Neural progenitor cell (in vitro differentiated cells): ENCODE measurements at regions not wholly inside any gene's neighbourhood (a gene's known extent, or its start where the extent isn't known, plus 50 kb on each side); places are given as distances from the start of the nearest gene placed in this dataset.
A peak's percentile ranks its signal among the peaks of the same experiment; 100 is the strongest.

Source experiments
- DNase-seq: peaks from one replicate; pipeline ENCODE4 v3.0.0-alpha.2; 2016; ENCODE audit warnings: low spot score
- H2AFZ ChIP-seq: fragments of 200-600 bp; sonication (generic); replicated peaks from 2 replicates; pipeline ENCODE4 v1.6.1; 2016; ENCODE audit warnings: antibody characterized with exemption
- H3F3A ChIP-seq: fragments of 200-600 bp; sonication (generic); 2 replicates; pipeline ENCODE4 v1.6.1; 2016; ENCODE audit warnings: antibody characterized with exemption, low read depth
- H3K27ac ChIP-seq: fragments of 200-600 bp; sonication (generic); 2 replicates; pipeline ENCODE4 v1.5.1; 2016; ENCODE audit warnings: mild to moderate bottlenecking
- H3K27me3 ChIP-seq: fragments of 200-600 bp; sonication (generic); 2 replicates; pipeline ENCODE4 v1.6.1; 2016; ENCODE audit warnings: mild to moderate bottlenecking, moderate library complexity
- H3K36me3 ChIP-seq: fragments of 200-600 bp; sonication (generic); 2 replicates; pipeline ENCODE4 v1.5.1; 2016
- H3K4me1 ChIP-seq: fragments of 200-600 bp; sonication (generic); 2 replicates; pipeline ENCODE4 v1.6.1; 2016; ENCODE audit warnings: mixed run types
- H3K4me2 ChIP-seq: fragments of 200-600 bp; sonication (generic); 2 replicates; pipeline ENCODE4 v1.6.1; 2016
- H3K4me3 ChIP-seq: fragments of 200-600 bp; sonication (generic); 2 replicates; pipeline ENCODE4 v1.5.1; 2016
- H3K79me2 ChIP-seq: fragments of 200-600 bp; sonication (generic); 2 replicates; pipeline ENCODE4 v1.6.1; 2016; ENCODE audit warnings: low read depth
- H3K9ac ChIP-seq: fragments of 200-600 bp; sonication (generic); 2 replicates; pipeline ENCODE4 v1.6.1; 2016
- H3K9me3 ChIP-seq: fragments of 200-600 bp; sonication (generic); 2 replicates; pipeline ENCODE4 v1.5.1; 2016; ENCODE audit warnings: low read depth
- H4K20me1 ChIP-seq: fragments of 200-600 bp; sonication (generic); 2 replicates; pipeline ENCODE4 v1.6.1; 2016; ENCODE audit warnings: low read depth
- H3K27ac Mint-ChIP-seq: 3 replicates; pipeline ENCODE4 v1.8.0; 2021; ENCODE audit warnings: mixed read lengths
- H3K27me3 Mint-ChIP-seq: 2 replicates; pipeline ENCODE4 v1.8.0; 2022; ENCODE audit warnings: low read depth, mild to moderate bottlenecking, inconsistent platforms, moderate library complexity, mixed read lengths; ENCODE audit not compliant: insufficient read depth
- H3K36me3 Mint-ChIP-seq: 3 replicates; pipeline ENCODE4 v1.8.0; 2021; ENCODE audit warnings: mixed read lengths
- H3K4me1 Mint-ChIP-seq: 3 replicates; pipeline ENCODE4 v1.8.0; 2021; ENCODE audit warnings: mixed read lengths
- H3K4me3 Mint-ChIP-seq: 3 replicates; pipeline ENCODE4 v1.8.0; 2021; ENCODE audit warnings: mild to moderate bottlenecking, moderate library complexity, mixed read lengths
- H3K9me3 Mint-ChIP-seq: 3 replicates; pipeline ENCODE4 v1.8.0; 2020; ENCODE audit warnings: mixed read lengths
- EZH2 ChIP-seq: fragments of 200-600 bp; sonication (generic); IDR thresholded peaks from 2 replicates; pipeline ENCODE4 v1.6.1; 2017; ENCODE audit warnings: antibody characterized with exemption, mild to moderate bottlenecking, moderate library complexity
- EZH2phosphoT487 ChIP-seq: fragments of 200-600 bp; sonication (generic); IDR thresholded peaks from 2 replicates; pipeline ENCODE4 v1.6.1; 2017; ENCODE audit warnings: antibody characterized with exemption
- TF ChIP-seq, protein P1 (sequence below): fragments of 200-600 bp; sonication (generic); IDR thresholded peaks from 2 replicates; pipeline ENCODE4 v1.5.1; 2017; ENCODE audit warnings: antibody characterized with exemption, mild to moderate bottlenecking

DNA sequence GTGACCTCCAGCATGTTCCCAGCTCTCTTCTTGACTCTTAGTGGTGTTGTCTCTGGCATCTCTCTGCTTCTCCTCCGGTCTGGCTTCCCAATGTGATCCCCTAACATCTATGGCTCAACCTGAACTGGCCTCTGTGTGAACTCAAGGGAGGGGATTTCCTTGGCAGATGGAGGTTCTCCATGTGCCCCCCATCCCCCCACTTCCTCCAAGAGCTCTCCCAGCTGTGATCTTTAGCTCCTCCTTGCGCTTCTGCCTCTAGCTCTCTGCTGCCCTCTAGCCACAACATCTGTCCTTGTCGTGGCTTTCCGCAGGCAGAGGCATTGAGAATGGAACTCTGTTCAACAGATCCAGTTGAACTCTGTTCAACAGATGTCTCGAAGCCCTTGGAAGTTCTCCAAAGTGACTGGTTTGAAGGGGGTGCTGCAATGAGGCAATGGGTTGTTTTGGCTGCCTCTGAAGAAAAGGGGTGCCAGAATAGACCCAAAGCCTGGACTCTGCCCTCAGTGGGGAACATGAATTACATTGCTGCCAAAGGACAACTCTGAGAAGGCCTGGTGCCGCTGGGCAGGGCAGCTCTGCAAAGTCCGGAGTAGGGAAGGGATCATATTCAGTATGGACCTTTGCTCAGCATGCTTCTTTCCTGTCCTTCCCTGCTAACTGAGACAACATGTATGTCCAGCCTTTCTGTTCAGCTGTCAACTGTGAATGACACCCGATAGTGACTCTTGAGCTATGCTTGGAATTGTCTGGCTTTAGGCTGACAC is 61.9 kb downstream of the ADM start:
- Mint-ChIP-seq H3K36me3 (peaks cover 3% of the 10 kb centered on the region), H3K9me3 (peaks cover 19% of the 10 kb centered on the region), H3K4me3 (no peak overlapping the region), H3K27me3 (no peaks in the 10 kb centered on the region), H3K4me1 (peaks cover 7% of the 10 kb centered on the region), H3K27ac (no peak overlapping the region)
- H3K27me3 ChIP-seq = no peaks in the 10 kb centered on the region
- H3K4me3 ChIP-seq = no peak overlapping the region
- H3K36me3 ChIP-seq = no peaks in the 10 kb centered on the region
- H3K4me1 ChIP-seq = no peaks in the 10 kb centered on the region
- peak overlapping the region; percentile 87 for H2AFZ ChIP-seq
- H3K9ac ChIP-seq = no peak overlapping the region
- no peaks in the 10 kb centered on the region for H3F3A ChIP-seq
- no peak overlapping the region for H3K4me2 ChIP-seq
- no peaks in the 10 kb centered on the region for H4K20me1 ChIP-seq
- no peak for TF ChIP-seq EZH2phosphoT487
- TF ChIP-seq, protein P1, sequence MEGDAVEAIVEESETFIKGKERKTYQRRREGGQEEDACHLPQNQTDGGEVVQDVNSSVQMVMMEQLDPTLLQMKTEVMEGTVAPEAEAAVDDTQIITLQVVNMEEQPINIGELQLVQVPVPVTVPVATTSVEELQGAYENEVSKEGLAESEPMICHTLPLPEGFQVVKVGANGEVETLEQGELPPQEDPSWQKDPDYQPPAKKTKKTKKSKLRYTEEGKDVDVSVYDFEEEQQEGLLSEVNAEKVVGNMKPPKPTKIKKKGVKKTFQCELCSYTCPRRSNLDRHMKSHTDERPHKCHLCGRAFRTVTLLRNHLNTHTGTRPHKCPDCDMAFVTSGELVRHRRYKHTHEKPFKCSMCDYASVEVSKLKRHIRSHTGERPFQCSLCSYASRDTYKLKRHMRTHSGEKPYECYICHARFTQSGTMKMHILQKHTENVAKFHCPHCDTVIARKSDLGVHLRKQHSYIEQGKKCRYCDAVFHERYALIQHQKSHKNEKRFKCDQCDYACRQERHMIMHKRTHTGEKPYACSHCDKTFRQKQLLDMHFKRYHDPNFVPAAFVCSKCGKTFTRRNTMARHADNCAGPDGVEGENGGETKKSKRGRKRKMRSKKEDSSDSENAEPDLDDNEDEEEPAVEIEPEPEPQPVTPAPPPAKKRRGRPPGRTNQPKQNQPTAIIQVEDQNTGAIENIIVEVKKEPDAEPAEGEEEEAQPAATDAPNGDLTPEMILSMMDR = peak; percentile 85
- no peaks in the 10 kb centered on the region for H3K9me3 ChIP-seq
- DNase-seq = peak; percentile 88
- H3K79me2 ChIP-seq = no peaks in the 10 kb centered on the region
- H3K27ac ChIP-seq = no peak overlapping the region

DNA sequence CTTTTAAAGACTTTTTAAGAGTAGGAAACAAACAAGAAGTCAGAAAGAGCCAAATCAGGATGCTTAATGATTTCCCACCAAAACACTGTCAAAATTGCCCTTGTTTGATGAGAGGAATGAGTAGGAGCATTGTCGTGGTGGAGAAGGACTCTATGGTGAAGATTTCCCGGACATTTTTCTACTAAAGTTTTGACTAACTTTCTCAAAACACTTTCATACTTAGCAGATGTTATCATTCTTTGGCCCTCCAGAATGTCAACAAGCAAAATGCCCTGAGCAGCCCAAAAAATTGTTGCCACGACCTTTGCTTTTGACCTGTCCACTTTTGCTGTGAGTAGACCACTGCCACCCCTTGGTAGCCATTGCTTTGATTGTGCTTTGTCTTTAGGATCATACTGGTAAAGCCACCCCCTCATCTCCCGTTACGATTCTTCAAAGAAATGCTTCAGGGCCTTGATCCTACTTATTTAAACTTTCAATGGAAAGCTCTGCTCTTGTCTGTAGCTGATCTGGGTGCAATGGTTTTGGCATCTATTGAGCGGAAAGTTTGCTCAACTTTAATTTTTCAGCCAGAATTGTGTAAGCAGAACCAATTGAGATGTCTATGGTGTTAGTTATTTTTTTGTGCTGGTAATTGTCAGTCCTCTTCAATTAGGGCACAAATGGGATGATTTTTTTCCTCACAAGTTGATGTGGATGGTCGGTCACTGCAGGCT is 67.2 kb downstream of the ADM start:
- Histone ChIP-seq H3K4me1 (no peaks in the 10 kb centered on the region), H3K27ac (no peak overlapping the region), H3F3A (no peaks in the 10 kb centered on the region), H3K79me2 (no peaks in the 10 kb centered on the region), H2AFZ (no peak overlapping the region), H3K4me3 (no peak overlapping the region), H4K20me1 (no peaks in the 10 kb centered on the region), H3K4me2 (no peak overlapping the region), H3K36me3 (no peaks in the 10 kb centered on the region), H3K9ac (no peak overlapping the region), H3K27me3 (no peaks in the 10 kb centered on the region), H3K9me3 (no peaks in the 10 kb centered on the region)
- Mint-ChIP-seq H3K27me3 (no peaks in the 10 kb centered on the region), H3K27ac (no peak overlapping the region), H3K9me3 (peaks cover 12% of the 10 kb centered on the region), H3K36me3 (peaks cover 2% of the 10 kb centered on the region), H3K4me1 (peaks cover 9% of the 10 kb centered on the region), H3K4me3 (no peak overlapping the region)
- no peak for DNase-seq
- TF ChIP-seq, protein P1 = no peak
- no peak for TF ChIP-seq EZH2phosphoT487
- TF ChIP-seq EZH2 = no peak

DNA sequence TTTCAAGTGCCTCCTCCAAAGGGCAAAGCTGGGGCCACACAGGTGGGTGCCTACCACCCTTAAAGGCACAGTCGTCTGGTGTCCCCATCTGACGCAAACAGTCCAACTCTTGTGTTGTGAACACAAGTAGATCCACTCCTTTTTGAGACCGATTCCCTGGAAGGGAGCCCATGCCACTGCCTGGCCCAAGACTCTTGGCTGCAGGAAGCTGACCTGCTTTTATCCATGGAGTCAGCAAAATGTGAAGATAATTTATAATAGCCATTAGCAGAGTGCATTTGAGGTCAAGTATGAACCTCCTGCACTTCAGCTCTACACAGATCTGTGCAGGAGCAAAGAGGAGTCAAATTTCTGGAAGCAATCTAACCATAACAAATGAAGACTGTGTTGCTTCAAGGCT is 68.5 kb downstream of the ADM start:
- TF ChIP-seq EZH2phosphoT487 = no peak
- TF ChIP-seq EZH2 = no peak
- TF ChIP-seq, protein P1 = no peak
- no peaks in the 10 kb centered on the region for H3K27me3 ChIP-seq
- H3K9me3 ChIP-seq = no peaks in the 10 kb centered on the region
- DNase-seq = no peak
- H3K9ac ChIP-seq = no peak overlapping the region
- H3K36me3 ChIP-seq = no peaks in the 10 kb centered on the region
- H3K27ac ChIP-seq = no peak overlapping the region
- H2AFZ ChIP-seq = no peak overlapping the region
- Mint-ChIP-seq H3K27ac (no peak overlapping the region), H3K4me3 (no peak overlapping the region), H3K27me3 (no peaks in the 10 kb centered on the region), H3K36me3 (no peaks in the 10 kb centered on the region), H3K9me3 (peaks cover 12% of the 10 kb centered on the region), H3K4me1 (peaks cover 9% of the 10 kb centered on the region)
- no peaks in the 10 kb centered on the region for H4K20me1 ChIP-seq
- H3K4me3 ChIP-seq = no peak overlapping the region
- no peaks in the 10 kb centered on the region for H3K4me1 ChIP-seq
- no peaks in the 10 kb centered on the region for H3F3A ChIP-seq
- H3K4me2 ChIP-seq = no peak overlapping the region
- H3K79me2 ChIP-seq = no peaks in the 10 kb centered on the region
